GM12878 (cell line): ENCODE measurements at regions not wholly inside any gene's neighbourhood (a gene's known extent, or its start where the extent isn't known, plus 50 kb on each side); places are given as distances from the start of the nearest gene placed in this dataset.
A peak's percentile ranks its signal among the peaks of the same experiment; 100 is the strongest.

Experiments used
- BHLHE40 ChIP-seq, 2 experiments: fragments of 450-650 bp in 1 of 2; IDR thresholded peaks; 2 replicates each; pipeline ENCODE4 v1.6.1; 2011 to 2017; ENCODE audit warnings: low read depth in 2 of 2, borderline replicate concordance in 1 of 2, improper control_type of control experiment in 1 of 2, low read length in 1 of 2, mild to moderate bottlenecking in 1 of 2
- CEBPB ChIP-seq, 2 experiments: fragments of 150-350 bp in 1 of 2; IDR thresholded peaks; 2 replicates each; pipeline ENCODE4 v1.6.1; 2012 to 2014; ENCODE audit warnings: low read depth in 2 of 2, low read length in 2 of 2, borderline replicate concordance in 1 of 2, inconsistent platforms in 1 of 2
- CHD2 ChIP-seq: IDR thresholded peaks from 2 replicates; pipeline ENCODE4 v1.6.1; 2011; ENCODE audit warnings: low read depth, low read length, improper control_type of control experiment, borderline replicate concordance
- CHD4 ChIP-seq: fragments of 200-600 bp; sonication (generic); IDR thresholded peaks from 2 replicates; pipeline ENCODE4 v1.6.1; 2016; ENCODE audit warnings: mild to moderate bottlenecking
- EP300 ChIP-seq, 2 experiments: fragments of 150-350 bp in 1 of 2; IDR thresholded peaks; 2 replicates each; pipeline ENCODE4 v1.6.1; 2011 to 2012; ENCODE audit warnings: low read depth in 2 of 2, low read length in 2 of 2, borderline replicate concordance in 1 of 2, improper control_type of control experiment in 1 of 2, inconsistent platforms in 1 of 2; ENCODE audit not compliant: control insufficient read depth in 1 of 2
- FOXM1 ChIP-seq: IDR thresholded peaks from 2 replicates; pipeline ENCODE4 v1.6.1; 2012; ENCODE audit warnings: low read depth, mild to moderate bottlenecking, inconsistent platforms, low read length, moderate library complexity
- HDAC2 ChIP-seq: fragments of 200-600 bp; sonication (generic); IDR thresholded peaks from 2 replicates; pipeline ENCODE4 v1.6.1; 2017
- HDGF ChIP-seq: fragments of 450-650 bp; IDR thresholded peaks from 2 replicates; pipeline ENCODE4 v1.6.1; 2016; ENCODE audit warnings: antibody characterized with exemption
- IKZF1 ChIP-seq: fragments of 450-650 bp; conservative IDR thresholded peaks from 2 replicates; pipeline ENCODE4 v1.6.1; 2017; ENCODE audit warnings: antibody characterized with exemption, mild to moderate bottlenecking
- IRF4 ChIP-seq: IDR thresholded peaks from 2 replicates; pipeline ENCODE4 v1.6.1; 2011; ENCODE audit warnings: low read depth, low read length
- NFIC ChIP-seq: IDR thresholded peaks from 2 replicates; pipeline ENCODE4 v1.6.1; 2012; ENCODE audit warnings: low read depth, mild to moderate bottlenecking, inconsistent platforms, low read length, moderate library complexity
- NR2C2 ChIP-seq: IDR thresholded peaks from 2 replicates; pipeline ENCODE4 v1.6.1; 2011; ENCODE audit warnings: borderline replicate concordance, low read depth; ENCODE audit not compliant: control insufficient read depth, insufficient read length
- NRF1 ChIP-seq: conservative IDR thresholded peaks from 2 replicates; pipeline ENCODE4 v1.6.1; 2011; ENCODE audit warnings: mild to moderate bottlenecking, low read depth, low read length, improper control_type of control experiment
- RBBP5 ChIP-seq: fragments of 200-600 bp; sonication (generic); conservative IDR thresholded peaks from 2 replicates; pipeline ENCODE4 v1.6.1; 2016
- SREBF2 ChIP-seq: IDR thresholded peaks from 2 replicates; pipeline ENCODE4 v1.6.1; 2012; ENCODE audit warnings: mild to moderate bottlenecking, low read length
- ZNF24 ChIP-seq: fragments of 450-650 bp; IDR thresholded peaks from 2 replicates; pipeline ENCODE4 v1.6.1; 2017; ENCODE audit warnings: antibody characterized with exemption, mild to moderate bottlenecking
- ZNF274 ChIP-seq: IDR thresholded peaks from one replicate; pipeline ENCODE4 v1.8.0; 2011; ENCODE audit not compliant: insufficient read length, insufficient read depth
- TF ChIP-seq, protein P1 (sequence below): fragments of 450-650 bp; IDR thresholded peaks from 2 replicates; pipeline ENCODE4 v1.6.1; 2018; ENCODE audit warnings: borderline replicate concordance, mild to moderate bottlenecking; ENCODE audit not compliant: partially characterized antibody
- TF ChIP-seq, protein P2 (sequence below): IDR thresholded peaks from 2 replicates; pipeline ENCODE4 v1.6.1; 2012; ENCODE audit warnings: low read depth, low read length, improper control_type of control experiment
- TF ChIP-seq, protein P3 (sequence below): IDR thresholded peaks from 2 replicates; pipeline ENCODE4 v1.6.1; 2011; ENCODE audit warnings: borderline replicate concordance, low read depth, mild to moderate bottlenecking, moderate library complexity, mixed read lengths, low read length; ENCODE audit not compliant: insufficient read depth; ENCODE audit errors: extremely low read length
- TF ChIP-seq, protein P4 (sequence below): fragments of 150-350 bp; IDR thresholded peaks from 2 replicates; pipeline ENCODE4 v1.6.1; 2014; ENCODE audit warnings: mild to moderate bottlenecking, low read depth, low read length
- TF ChIP-seq, protein P5 (sequence below): fragments of 450-650 bp; IDR thresholded peaks from 2 replicates; pipeline ENCODE4 v1.6.1; 2017; ENCODE audit warnings: antibody characterized with exemption, mild to moderate bottlenecking, moderate library complexity

DNA sequence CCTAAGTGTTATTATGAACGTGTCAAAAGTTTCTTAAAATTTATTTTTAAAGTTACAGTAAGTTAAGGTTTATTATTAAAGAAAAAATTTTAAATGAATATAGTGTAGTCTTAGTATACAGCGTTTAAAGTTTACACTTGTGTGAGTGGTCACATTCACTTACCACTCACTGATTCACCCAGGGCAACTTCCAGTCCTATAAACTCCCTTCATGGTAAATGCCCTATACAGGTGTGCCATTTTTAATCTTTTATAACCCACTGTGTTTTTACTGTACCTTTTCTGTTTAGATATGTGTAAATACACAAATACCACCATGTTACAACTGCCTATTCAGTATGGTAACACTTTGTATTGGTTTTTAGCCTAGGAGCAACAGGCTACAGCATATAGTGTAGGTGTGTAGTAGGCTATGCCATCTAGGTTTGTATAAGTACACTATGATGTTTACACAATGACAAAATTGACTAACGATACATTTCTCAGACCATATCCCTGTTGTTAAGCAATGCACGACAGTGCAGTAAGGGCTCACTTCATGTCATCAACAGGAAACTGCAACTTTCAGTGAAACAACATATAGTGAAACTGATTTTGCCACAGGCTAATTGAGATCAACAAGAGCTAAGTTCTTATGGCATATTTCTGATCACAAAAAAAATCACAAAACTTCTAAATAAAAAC lies 112.0 kb upstream of the TMCC3 start (continued):
- TF ChIP-seq, protein P1, sequence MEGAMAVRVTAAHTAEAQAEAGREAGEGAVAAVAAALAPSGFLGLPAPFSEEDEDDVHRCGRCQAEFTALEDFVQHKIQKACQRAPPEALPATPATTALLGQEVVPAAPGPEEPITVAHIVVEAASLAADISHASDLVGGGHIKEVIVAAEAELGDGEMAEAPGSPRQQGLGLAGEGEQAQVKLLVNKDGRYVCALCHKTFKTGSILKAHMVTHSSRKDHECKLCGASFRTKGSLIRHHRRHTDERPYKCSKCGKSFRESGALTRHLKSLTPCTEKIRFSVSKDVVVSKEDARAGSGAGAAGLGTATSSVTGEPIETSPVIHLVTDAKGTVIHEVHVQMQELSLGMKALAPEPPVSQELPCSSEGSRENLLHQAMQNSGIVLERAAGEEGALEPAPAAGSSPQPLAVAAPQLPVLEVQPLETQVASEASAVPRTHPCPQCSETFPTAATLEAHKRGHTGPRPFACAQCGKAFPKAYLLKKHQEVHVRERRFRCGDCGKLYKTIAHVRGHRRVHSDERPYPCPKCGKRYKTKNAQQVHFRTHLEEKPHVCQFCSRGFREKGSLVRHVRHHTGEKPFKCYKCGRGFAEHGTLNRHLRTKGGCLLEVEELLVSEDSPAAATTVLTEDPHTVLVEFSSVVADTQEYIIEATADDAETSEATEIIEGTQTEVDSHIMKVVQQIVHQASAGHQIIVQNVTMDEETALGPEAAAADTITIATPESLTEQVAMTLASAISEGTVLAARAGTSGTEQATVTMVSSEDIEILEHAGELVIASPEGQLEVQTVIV: peak; percentile 77
- no peak for TF ChIP-seq HDAC2
- no peak for TF ChIP-seq HDGF
- TF ChIP-seq, protein P2, sequence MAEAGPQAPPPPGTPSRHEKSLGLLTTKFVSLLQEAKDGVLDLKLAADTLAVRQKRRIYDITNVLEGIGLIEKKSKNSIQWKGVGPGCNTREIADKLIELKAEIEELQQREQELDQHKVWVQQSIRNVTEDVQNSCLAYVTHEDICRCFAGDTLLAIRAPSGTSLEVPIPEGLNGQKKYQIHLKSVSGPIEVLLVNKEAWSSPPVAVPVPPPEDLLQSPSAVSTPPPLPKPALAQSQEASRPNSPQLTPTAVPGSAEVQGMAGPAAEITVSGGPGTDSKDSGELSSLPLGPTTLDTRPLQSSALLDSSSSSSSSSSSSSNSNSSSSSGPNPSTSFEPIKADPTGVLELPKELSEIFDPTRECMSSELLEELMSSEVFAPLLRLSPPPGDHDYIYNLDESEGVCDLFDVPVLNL: no peak
- TF ChIP-seq ZNF24: no peak
- TF ChIP-seq NFIC: peak; percentile 54; the same call in 1 of the 2 replicates
- TF ChIP-seq RBBP5: no peak
- TF ChIP-seq, protein P3, sequence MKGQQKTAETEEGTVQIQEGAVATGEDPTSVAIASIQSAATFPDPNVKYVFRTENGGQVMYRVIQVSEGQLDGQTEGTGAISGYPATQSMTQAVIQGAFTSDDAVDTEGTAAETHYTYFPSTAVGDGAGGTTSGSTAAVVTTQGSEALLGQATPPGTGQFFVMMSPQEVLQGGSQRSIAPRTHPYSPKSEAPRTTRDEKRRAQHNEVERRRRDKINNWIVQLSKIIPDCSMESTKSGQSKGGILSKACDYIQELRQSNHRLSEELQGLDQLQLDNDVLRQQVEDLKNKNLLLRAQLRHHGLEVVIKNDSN: no peak
- TF ChIP-seq IKZF1: no peak
- TF ChIP-seq ZNF274: no peak
- TF ChIP-seq NR2C2: no peak
- no peak for TF ChIP-seq IRF4
- no peak for TF ChIP-seq SREBF2
- peak in 1 of 2 experiments; percentile 46; a peak in 1 of 4 replicates for TF ChIP-seq EP300 (IDR thresholded peaks at IDR 0.05; ENCODE audit: borderline replicate concordance in 1 of 2, control insufficient read depth in 1 of 2, low read depth in 2 of 2, low read length in 2 of 2)
- TF ChIP-seq, protein P4, sequence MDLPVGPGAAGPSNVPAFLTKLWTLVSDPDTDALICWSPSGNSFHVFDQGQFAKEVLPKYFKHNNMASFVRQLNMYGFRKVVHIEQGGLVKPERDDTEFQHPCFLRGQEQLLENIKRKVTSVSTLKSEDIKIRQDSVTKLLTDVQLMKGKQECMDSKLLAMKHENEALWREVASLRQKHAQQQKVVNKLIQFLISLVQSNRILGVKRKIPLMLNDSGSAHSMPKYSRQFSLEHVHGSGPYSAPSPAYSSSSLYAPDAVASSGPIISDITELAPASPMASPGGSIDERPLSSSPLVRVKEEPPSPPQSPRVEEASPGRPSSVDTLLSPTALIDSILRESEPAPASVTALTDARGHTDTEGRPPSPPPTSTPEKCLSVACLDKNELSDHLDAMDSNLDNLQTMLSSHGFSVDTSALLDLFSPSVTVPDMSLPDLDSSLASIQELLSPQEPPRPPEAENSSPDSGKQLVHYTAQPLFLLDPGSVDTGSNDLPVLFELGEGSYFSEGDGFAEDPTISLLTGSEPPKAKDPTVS: no peak
- no peak for TF ChIP-seq NRF1
- 0 out of 4 replicates have a peak, but pooled peaks of 1 of the 2 experiments have one; percentile 28 for TF ChIP-seq CEBPB (IDR thresholded peaks at IDR 0.05; ENCODE audit: borderline replicate concordance in 1 of 2, low read depth in 2 of 2, low read length in 2 of 2)
- no peak for TF ChIP-seq CHD4
- TF ChIP-seq, protein P5, sequence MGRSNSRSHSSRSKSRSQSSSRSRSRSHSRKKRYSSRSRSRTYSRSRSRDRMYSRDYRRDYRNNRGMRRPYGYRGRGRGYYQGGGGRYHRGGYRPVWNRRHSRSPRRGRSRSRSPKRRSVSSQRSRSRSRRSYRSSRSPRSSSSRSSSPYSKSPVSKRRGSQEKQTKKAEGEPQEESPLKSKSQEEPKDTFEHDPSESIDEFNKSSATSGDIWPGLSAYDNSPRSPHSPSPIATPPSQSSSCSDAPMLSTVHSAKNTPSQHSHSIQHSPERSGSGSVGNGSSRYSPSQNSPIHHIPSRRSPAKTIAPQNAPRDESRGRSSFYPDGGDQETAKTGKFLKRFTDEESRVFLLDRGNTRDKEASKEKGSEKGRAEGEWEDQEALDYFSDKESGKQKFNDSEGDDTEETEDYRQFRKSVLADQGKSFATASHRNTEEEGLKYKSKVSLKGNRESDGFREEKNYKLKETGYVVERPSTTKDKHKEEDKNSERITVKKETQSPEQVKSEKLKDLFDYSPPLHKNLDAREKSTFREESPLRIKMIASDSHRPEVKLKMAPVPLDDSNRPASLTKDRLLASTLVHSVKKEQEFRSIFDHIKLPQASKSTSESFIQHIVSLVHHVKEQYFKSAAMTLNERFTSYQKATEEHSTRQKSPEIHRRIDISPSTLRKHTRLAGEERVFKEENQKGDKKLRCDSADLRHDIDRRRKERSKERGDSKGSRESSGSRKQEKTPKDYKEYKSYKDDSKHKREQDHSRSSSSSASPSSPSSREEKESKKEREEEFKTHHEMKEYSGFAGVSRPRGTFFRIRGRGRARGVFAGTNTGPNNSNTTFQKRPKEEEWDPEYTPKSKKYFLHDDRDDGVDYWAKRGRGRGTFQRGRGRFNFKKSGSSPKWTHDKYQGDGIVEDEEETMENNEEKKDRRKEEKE: no peak
- no peak for TF ChIP-seq BHLHE40 (IDR thresholded peaks at IDR 0.05; ENCODE audit: borderline replicate concordance in 1 of 2, low read depth in 2 of 2, low read length in 1 of 2)
- no peak for TF ChIP-seq CHD2
- no peak for TF ChIP-seq FOXM1
